GM21423 (cell line): ENCODE measurements at regions not wholly inside any gene's neighbourhood (a gene's known extent, or its start where the extent isn't known, plus 50 kb on each side); places are given as distances from the start of the nearest gene placed in this dataset.
"Not testable (repeated sequence)": the region's sequence is repeated elsewhere in the genome, so short reads cannot be mapped to it uniquely, and the experiment has no call there.

ENCODE experiments used
- ATAC-seq: cut with Tn5 transposase; IDR thresholded peaks from one replicate; pipeline ENCODE4 v1.9.1; 2021; ENCODE audit warnings: mild to moderate bottlenecking, moderate library complexity; ENCODE audit not compliant: unreplicated experiment

GRCh38 chr4:33725861-33726260 lies 2518.5 kb downstream of the ARAP2 start:
- ATAC-seq = no peak

DNA sequence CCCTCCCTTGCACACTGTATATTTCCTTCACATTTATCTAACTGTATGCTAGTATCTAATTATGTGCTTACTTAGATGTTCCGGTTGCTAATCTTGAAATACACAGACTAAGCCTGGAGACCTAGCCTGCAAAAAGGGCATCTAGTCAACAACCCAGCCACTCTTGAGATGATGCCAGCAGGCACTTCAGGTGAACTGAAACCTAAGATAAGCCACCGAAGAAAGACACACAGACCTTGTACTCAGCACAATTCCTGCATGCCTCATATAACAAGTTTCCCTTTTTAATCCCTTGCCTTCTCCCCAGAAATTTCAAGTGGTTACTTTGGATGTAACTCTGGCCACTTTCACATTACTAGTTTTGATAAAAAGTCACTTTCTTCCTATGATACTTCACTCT lies 2506.6 kb downstream of the ARAP2 start:
- ATAC-seq = no peak

GRCh38 chr4:33739884-33740632 lies 2504.3 kb downstream of the ARAP2 start:
- ATAC-seq = no peak

GRCh38 chr4:33740871-33741270 lies 2503.4 kb downstream of the ARAP2 start:
- ATAC-seq = not testable (repeated sequence)

GRCh38 chr4:33746979-33747378 lies 2497.3 kb downstream of the ARAP2 start:
- ATAC-seq = no peak

- no peak for ATAC-seq
Observed at GRCh38 chr4:33751050-33751449, 2493.3 kb downstream of the ARAP2 start.

DNA sequence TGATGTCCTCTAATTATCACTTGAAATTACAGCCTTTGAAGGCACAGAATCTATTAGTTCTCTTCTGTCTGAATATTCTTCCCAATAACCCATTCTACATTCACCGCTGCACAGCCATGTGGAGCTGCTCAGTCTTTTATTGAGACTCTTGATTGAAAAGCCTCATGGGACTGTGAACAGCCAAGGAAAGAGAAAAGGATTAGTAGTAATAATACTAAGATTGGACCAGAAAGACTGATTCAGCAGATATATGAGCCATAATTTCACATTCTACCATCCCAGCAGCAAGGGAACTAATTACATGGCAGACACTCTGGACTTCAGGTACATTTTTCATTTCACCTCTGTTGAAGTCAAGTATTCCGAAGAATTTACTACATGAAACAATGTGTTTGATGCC lies 2471.7 kb downstream of the ARAP2 start:
- ATAC-seq = no peak

DNA sequence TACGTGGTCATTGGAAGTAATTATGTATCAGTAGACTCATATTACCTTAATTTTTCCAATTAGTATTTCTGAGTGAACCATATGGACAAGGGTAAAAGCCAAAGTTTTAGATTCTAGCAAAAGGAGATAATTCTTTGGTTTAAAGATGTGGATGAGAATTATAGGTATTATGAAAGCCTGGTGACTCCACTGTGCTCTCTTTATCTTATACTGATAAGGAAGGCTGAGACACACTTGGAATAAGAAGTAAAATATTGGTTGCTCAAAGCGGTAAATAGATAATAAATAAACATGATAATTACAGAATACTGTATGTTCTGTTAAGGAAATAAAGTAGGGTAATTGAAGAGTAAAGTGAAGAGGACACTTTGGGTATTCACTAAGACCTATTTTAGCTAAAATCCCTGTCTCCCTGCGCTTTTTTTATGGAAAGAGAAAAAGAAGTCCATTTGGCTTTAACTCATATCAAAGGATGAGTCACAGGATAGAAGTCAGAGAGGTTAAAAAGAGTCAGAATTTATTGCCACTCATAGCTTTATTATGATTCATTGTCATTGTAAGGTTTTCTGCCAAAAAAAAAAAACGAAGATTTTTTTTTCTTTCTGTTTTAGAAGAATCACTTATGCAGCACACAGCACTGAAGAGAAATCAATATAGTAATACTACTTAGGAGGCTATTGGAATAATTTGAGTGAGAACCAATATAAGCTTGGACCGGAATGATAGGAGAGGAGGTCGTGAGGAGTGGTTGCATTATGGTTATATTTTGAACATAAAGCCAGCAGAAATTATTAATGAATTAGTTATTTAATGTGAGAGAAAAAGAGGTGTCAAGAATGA lies 2463.1 kb downstream of the ARAP2 start:
- no peak for ATAC-seq

GRCh38 chr4:33785843-33786242 lies 2458.5 kb downstream of the ARAP2 start:
- ATAC-seq = no peak

GRCh38 chr4:33802578-33802977 lies 2441.7 kb downstream of the ARAP2 start:
- ATAC-seq = no peak

GRCh38 chr4:33825685-33826084 lies 2418.6 kb downstream of the ARAP2 start:
- ATAC-seq = no peak

GRCh38 chr4:33829356-33829755 lies 2415.0 kb downstream of the ARAP2 start:
- not testable (repeated sequence) for ATAC-seq

GRCh38 chr4:33831442-33832066 lies 2412.8 kb downstream of the ARAP2 start:
- no peak for ATAC-seq

DNA sequence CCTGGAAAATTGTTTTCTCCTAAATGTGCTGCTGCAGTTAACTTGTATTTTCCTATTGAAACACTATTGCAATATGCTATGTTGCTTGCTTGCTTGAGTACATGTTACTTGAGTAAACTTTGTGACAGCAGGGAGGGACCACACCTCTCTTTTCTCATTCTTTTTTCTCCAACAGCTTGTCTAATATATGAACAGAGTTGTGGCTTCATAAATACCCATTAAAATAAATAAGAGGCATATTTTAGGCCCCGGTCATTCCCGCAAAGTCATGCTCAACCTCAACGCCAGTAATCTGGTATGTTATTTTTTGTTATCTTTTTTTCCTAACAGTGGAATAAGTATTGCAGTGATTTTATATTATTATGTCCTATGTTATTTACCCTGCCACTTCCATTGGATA lies 2408.6 kb downstream of the ARAP2 start:
- not testable (repeated sequence) for ATAC-seq

DNA sequence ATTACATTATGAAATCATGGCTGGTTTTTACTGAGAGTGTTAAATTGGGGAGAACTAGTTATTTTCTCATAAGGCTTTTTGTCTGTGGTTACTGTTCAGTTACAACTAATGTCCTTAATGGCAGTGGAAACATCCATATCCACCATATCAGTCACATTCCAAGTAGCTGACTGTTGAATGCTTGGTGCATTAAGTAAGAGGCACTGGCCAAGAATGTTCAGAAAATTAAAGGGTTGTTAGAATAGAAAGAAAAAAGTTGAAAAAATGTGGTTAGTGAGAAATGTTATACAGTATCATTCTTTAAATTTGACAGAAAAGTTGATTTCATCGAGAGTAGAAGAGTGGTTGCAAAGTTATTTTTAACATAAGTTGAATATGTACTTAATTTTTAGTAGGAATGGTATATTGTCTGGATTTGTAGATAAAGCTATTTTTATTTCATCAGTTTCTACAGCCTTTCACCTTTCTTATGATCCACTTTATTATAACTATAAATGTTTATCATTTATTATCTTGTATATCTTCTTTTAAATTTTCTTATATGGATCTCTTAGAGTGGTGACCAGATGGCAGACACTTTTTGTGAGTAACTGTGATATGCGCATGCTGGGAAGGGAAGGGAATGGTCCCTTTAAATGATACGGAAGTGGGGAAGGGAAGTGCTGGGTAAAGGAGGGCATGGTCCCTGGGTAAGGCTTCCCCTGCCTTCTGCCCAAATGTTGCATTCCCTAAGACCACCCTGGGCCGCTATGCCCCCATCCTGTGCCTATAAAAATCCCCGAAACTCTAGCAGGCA lies 2407.1 kb downstream of the ARAP2 start:
- ATAC-seq = no peak

DNA sequence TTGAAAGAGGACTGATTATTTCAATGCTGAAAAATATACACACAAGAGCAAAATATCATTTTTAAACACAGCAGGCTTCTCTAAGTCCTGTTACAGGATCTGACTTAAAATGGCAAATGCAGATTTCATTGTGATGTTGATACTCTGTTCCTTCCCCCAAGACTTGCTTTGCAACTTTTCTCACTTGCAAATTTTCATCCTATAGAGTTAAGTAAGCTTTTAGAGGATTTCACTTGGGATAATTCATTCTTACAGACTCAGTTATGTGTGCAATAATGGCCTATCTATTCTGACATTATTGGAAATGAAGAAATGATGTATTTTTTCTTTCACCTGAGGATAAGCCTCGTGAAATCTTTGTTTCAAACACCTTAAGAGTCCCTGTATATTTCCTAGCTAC lies 2403.2 kb downstream of the ARAP2 start:
- ATAC-seq = no peak

GRCh38 chr4:33850371-33850902 lies 2393.9 kb downstream of the ARAP2 start:
- ATAC-seq = no peak

DNA sequence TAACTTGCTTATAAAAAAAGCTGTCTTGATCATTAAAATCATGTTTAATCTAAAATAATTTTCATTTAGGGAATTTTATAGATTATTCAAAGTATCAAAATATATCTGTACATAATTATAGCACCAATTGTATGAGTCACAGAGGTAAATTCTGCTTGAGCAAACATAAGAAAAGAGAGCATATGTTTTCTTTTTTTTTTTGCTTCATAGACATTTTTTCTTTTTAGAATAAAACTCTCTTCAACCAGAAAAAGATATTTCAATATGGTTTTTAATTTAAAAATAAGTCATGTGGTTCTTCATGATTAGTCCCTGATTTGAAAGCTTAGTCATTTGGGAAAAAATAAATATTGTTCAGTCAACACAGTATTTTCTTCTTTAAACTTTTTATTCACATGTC lies 2390.6 kb downstream of the ARAP2 start:
- ATAC-seq = not testable (repeated sequence)

- no peak for ATAC-seq
Observed at GRCh38 chr4:33864290-33864859, 2379.9 kb downstream of the ARAP2 start.

GRCh38 chr4:33873791-33874190 lies 2370.5 kb downstream of the ARAP2 start:
- no peak for ATAC-seq
